ENCODE measurements at regions not wholly inside any gene's neighbourhood (a gene's known extent, or its start where the extent isn't known, plus 50 kb on each side); places are given as distances from the start of the nearest gene placed in this dataset.
A peak's percentile ranks its signal among the peaks of the same experiment; 100 is the strongest.

DNA sequence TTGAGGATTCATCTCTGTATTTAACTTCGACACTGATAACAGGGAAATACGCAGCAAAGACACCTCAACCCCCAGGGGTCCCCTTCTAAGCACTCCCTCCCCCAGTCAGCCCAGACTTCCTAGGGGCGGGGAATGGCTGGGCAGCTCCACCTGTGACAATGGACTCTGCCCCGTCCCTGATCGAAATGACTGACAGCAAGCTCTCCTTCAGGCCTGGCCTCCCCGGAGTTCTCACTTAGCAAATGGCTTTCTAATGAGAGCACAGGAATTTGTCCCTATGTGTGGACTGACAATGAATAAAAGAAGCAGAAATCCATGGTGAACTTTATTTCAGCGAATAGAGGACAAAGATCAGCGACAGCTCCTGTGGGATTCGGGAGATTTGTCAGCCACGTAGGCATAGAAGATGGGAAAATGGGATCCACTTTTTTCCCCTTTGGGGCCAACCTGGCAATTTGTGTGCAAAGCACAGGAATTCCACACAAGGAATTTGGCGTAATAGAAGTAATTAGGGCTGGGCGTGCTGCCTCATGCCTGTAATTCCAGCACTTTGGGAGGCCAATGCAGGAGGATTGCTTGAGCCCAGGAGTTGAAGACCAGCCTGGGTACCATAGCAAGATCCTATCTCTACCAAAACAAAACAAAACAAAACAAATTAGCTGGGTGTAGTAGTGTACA, 63.8 kb downstream of the TNFAIP2 start (continued):
- TF ChIP-seq DPF2 (CRISPR knock-in tag; IDR thresholded peaks at IDR 0.05; ENCODE audit: borderline replicate concordance, low read depth) = no peak; the same call in 1 of the 2 replicates
- no peak for TF ChIP-seq NFKBIZ (CRISPR knock-in tag; IDR thresholded peaks at IDR 0.05)
- TF ChIP-seq SOX5 (CRISPR knock-in tag; IDR thresholded peaks at IDR 0.05; ENCODE audit: borderline replicate concordance) = peak; percentile 13; the same call in 1 of the 2 replicates
- no peak for TF ChIP-seq ZNF549 (CRISPR knock-in tag; IDR thresholded peaks at IDR 0.05)
- TF ChIP-seq, protein P1, sequence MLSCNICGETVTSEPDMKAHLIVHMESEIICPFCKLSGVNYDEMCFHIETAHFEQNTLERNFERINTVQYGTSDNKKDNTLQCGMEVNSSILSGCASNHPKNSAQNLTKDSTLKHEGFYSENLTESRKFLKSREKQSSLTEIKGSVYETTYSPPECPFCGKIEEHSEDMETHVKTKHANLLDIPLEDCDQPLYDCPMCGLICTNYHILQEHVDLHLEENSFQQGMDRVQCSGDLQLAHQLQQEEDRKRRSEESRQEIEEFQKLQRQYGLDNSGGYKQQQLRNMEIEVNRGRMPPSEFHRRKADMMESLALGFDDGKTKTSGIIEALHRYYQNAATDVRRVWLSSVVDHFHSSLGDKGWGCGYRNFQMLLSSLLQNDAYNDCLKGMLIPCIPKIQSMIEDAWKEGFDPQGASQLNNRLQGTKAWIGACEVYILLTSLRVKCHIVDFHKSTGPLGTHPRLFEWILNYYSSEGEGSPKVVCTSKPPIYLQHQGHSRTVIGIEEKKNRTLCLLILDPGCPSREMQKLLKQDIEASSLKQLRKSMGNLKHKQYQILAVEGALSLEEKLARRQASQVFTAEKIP (CRISPR knock-in tag; IDR thresholded peaks at IDR 0.05; ENCODE audit: borderline replicate concordance) = no peak
- no peak for TF ChIP-seq ZNF30 (CRISPR knock-in tag; IDR thresholded peaks at IDR 0.05)
- TF ChIP-seq, protein P2, sequence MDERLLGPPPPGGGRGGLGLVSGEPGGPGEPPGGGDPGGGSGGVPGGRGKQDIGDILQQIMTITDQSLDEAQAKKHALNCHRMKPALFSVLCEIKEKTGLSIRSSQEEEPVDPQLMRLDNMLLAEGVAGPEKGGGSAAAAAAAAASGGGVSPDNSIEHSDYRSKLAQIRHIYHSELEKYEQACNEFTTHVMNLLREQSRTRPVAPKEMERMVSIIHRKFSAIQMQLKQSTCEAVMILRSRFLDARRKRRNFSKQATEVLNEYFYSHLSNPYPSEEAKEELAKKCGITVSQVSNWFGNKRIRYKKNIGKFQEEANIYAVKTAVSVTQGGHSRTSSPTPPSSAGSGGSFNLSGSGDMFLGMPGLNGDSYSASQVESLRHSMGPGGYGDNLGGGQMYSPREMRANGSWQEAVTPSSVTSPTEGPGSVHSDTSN (CRISPR knock-in tag; IDR thresholded peaks at IDR 0.05) = peak; percentile 86
- TF ChIP-seq, protein P3, sequence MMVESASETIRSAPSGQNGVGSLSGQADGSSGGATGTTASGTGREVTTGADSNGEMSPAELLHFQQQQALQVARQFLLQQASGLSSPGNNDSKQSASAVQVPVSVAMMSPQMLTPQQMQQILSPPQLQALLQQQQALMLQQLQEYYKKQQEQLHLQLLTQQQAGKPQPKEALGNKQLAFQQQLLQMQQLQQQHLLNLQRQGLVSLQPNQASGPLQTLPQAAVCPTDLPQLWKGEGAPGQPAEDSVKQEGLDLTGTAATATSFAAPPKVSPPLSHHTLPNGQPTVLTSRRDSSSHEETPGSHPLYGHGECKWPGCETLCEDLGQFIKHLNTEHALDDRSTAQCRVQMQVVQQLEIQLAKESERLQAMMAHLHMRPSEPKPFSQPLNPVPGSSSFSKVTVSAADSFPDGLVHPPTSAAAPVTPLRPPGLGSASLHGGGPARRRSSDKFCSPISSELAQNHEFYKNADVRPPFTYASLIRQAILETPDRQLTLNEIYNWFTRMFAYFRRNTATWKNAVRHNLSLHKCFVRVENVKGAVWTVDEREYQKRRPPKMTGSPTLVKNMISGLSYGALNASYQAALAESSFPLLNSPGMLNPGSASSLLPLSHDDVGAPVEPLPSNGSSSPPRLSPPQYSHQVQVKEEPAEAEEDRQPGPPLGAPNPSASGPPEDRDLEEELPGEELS (CRISPR knock-in tag; IDR thresholded peaks at IDR 0.05) = peak; percentile 52; the same call in 1 of the 2 replicates
- peak; percentile 17; the same call in 1 of the 2 replicates for TF ChIP-seq STAG1 (CRISPR knock-in tag; IDR thresholded peaks at IDR 0.05)
- no peak for TF ChIP-seq ZNF766 (CRISPR knock-in tag; IDR thresholded peaks at IDR 0.05; ENCODE audit: borderline replicate concordance)
- TF ChIP-seq MED13 (CRISPR knock-in tag; IDR thresholded peaks at IDR 0.05) = no peak
- 0 out of 2 replicates have a peak, but pooled peaks have one; percentile 28 for TF ChIP-seq PPARG (CRISPR knock-in tag; conservative IDR thresholded peaks at IDR 0.05)
- TF ChIP-seq ZNF570 (CRISPR knock-in tag; IDR thresholded peaks at IDR 0.05; ENCODE audit: borderline replicate concordance) = no peak
- TF ChIP-seq, protein P4, sequence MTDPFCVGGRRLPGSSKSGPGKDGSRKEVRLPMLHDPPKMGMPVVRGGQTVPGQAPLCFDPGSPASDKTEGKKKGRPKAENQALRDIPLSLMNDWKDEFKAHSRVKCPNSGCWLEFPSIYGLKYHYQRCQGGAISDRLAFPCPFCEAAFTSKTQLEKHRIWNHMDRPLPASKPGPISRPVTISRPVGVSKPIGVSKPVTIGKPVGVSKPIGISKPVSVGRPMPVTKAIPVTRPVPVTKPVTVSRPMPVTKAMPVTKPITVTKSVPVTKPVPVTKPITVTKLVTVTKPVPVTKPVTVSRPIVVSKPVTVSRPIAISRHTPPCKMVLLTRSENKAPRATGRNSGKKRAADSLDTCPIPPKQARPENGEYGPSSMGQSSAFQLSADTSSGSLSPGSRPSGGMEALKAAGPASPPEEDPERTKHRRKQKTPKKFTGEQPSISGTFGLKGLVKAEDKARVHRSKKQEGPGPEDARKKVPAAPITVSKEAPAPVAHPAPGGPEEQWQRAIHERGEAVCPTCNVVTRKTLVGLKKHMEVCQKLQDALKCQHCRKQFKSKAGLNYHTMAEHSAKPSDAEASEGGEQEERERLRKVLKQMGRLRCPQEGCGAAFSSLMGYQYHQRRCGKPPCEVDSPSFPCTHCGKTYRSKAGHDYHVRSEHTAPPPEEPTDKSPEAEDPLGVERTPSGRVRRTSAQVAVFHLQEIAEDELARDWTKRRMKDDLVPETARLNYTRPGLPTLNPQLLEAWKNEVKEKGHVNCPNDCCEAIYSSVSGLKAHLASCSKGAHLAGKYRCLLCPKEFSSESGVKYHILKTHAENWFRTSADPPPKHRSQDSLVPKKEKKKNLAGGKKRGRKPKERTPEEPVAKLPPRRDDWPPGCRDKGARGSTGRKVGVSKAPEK (CRISPR knock-in tag; IDR thresholded peaks at IDR 0.05; ENCODE audit: borderline replicate concordance) = no peak
- TF ChIP-seq KLF16 (CRISPR knock-in tag; IDR thresholded peaks at IDR 0.05) = 0 out of 4 replicates have a peak, but pooled peaks of 1 of the 2 experiments have one; percentile 15
- peak; percentile 79 for TF ChIP-seq TBX2 (CRISPR knock-in tag; IDR thresholded peaks at IDR 0.05; ENCODE audit: borderline replicate concordance)
- TF ChIP-seq KDM1A (CRISPR knock-in tag; IDR thresholded peaks at IDR 0.05) = no peak
- TF ChIP-seq, protein P5, sequence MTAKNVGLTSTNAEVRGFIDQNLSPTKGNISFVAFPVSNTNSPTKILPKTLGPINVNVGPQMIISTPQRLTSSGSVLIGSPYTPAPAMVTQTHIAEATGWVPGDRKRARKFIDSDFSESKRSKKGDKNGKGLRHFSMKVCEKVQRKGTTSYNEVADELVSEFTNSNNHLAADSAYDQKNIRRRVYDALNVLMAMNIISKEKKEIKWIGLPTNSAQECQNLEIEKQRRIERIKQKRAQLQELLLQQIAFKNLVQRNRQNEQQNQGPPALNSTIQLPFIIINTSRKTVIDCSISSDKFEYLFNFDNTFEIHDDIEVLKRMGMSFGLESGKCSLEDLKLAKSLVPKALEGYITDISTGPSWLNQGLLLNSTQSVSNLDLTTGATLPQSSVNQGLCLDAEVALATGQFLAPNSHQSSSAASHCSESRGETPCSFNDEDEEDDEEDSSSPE (CRISPR knock-in tag; IDR thresholded peaks at IDR 0.05) = no peak
- TF ChIP-seq ZNF878 (CRISPR knock-in tag; IDR thresholded peaks at IDR 0.05) = no peak
- no peak for TF ChIP-seq HOXA7 (CRISPR knock-in tag; IDR thresholded peaks at IDR 0.05)
- no peak for TF ChIP-seq CBX1 (IDR thresholded peaks at IDR 0.05; ENCODE audit: low read depth)
- 0 out of 2 replicates have a peak, but pooled peaks have one; percentile 24 for TF ChIP-seq SP4 (CRISPR knock-in tag; IDR thresholded peaks at IDR 0.05)

Data from HepG2 (cell line).